G401 (cell line): ENCODE measurements at regions not wholly inside any gene's neighbourhood (a gene's known extent, or its start where the extent isn't known, plus 50 kb on each side); places are given as distances from the start of the nearest gene placed in this dataset.
"Not testable (repeated sequence)": the region's sequence is repeated elsewhere in the genome, so short reads cannot be mapped to it uniquely, and the experiment has no call there.

Source experiments
- DNase-seq: peaks from one replicate; pipeline ENCODE4 v3.0.0-alpha.2; 2015; ENCODE audit warnings: low spot score
- in situ Hi-C: cut with HindIII; loops from 2 replicates; pipeline ENCODE4 v1.10.0; 2016; ENCODE audit warnings: low sequenced_read_pairs, mixed read lengths

- in situ Hi-C loops, result loop anchor here (25.0 kb wide), 1 partner anchor 326 kb away; no protein-coding TSS in a partner anchor
- no peak for DNase-seq
These were observed 125.3 kb upstream of the NGF start for GRCh38 chr1:115463347-115463746.

GRCh38 chr1:115462566-115463076 is 124.6 kb upstream of the NGF start:
- no peak for DNase-seq
- in situ Hi-C loops, result loop anchor here (25.0 kb wide), 1 partner anchor 325 kb away; no protein-coding TSS in a partner anchor

GRCh38 chr1:115461526-115461925 is 123.5 kb upstream of the NGF start:
- in situ Hi-C loops, result loop anchor here (25.0 kb wide), 1 partner anchor 324 kb away; no protein-coding TSS in a partner anchor
- DNase-seq, result no peak

GRCh38 chr1:115459161-115459560 is 121.1 kb upstream of the NGF start:
- DNase-seq, result no peak
- in situ Hi-C loops, result loop anchor here (25.0 kb wide), 1 partner anchor 322 kb away; no protein-coding TSS in a partner anchor

- in situ Hi-C loops, result loop anchor here (25.0 kb wide), 1 partner anchor 321 kb away; no protein-coding TSS in a partner anchor
- no peak for DNase-seq
These were observed 120.5 kb upstream of the NGF start for GRCh38 chr1:115458426-115459114.

GRCh38 chr1:115457289-115457688 is 119.2 kb upstream of the NGF start:
- in situ Hi-C loops, result loop anchor here (25.0 kb wide), 1 partner anchor 320 kb away; no protein-coding TSS in a partner anchor
- DNase-seq, result no peak

- in situ Hi-C loops, result loop anchor here (25.0 kb wide), 1 partner anchor 319 kb away; no protein-coding TSS in a partner anchor
These were observed 118.5 kb upstream of the NGF start for GRCh38 chr1:115456441-115456961.

GRCh38 chr1:115454837-115455511 is 116.9 kb upstream of the NGF start:
- DNase-seq, result no peak
- in situ Hi-C loops, result loop anchor here (25.0 kb wide), 1 partner anchor 318 kb away; no protein-coding TSS in a partner anchor

More at GRCh38 chr1:115456441-115456961, 118.5 kb upstream of the NGF start:
- no peak for DNase-seq

- DNase-seq, result no peak
- in situ Hi-C loops, result loop anchor here (25.0 kb wide), 1 partner anchor 316 kb away; no protein-coding TSS in a partner anchor
These were observed 115.6 kb upstream of the NGF start for GRCh38 chr1:115453666-115454065.

- in situ Hi-C loops, result loop anchor here (25.0 kb wide), 1 partner anchor 315 kb away; no protein-coding TSS in a partner anchor
These were observed 114.7 kb upstream of the NGF start for GRCh38 chr1:115452600-115453329.

GRCh38 chr1:115450501-115451040 is 112.5 kb upstream of the NGF start:
- in situ Hi-C loops, result loop anchor here (25.0 kb wide), 1 partner anchor 313 kb away; no protein-coding TSS in a partner anchor
- DNase-seq, result no peak

More at GRCh38 chr1:115452600-115453329, 114.7 kb upstream of the NGF start:
- no peak for DNase-seq

- in situ Hi-C loops, result no loop called here
- no peak for DNase-seq
These were observed 110.4 kb upstream of the NGF start for GRCh38 chr1:115448282-115449044.

GRCh38 chr1:115447672-115448071 is 109.6 kb upstream of the NGF start:
- in situ Hi-C loops, result no loop called here
- no peak for DNase-seq

GRCh38 chr1:115445090-115445489 is 107.0 kb upstream of the NGF start:
- in situ Hi-C loops, result no loop called here
- DNase-seq, result no peak

- DNase-seq, result no peak
- in situ Hi-C loops, result no loop called here
These were observed 102.7 kb upstream of the NGF start for GRCh38 chr1:115440733-115441132.

GRCh38 chr1:115439520-115439919 is 101.5 kb upstream of the NGF start:
- DNase-seq, in situ Hi-C loops: not testable (repeated sequence)

GRCh38 chr1:115437196-115437595 is 99.1 kb upstream of the NGF start:
- no peak for DNase-seq
- in situ Hi-C loops, result no loop called here

GRCh38 chr1:115436596-115436995 is 98.5 kb upstream of the NGF start:
- in situ Hi-C loops, result no loop called here
- no peak for DNase-seq
